ES-I3 (cell line): ENCODE measurements at regions not wholly inside any gene's neighbourhood (a gene's known extent, or its start where the extent isn't known, plus 50 kb on each side); places are given as distances from the start of the nearest gene placed in this dataset.
"Not testable (repeated sequence)": the region's sequence is repeated elsewhere in the genome, so short reads cannot be mapped to it uniquely, and the experiment has no call there.

ENCODE experiments used
- H3K36me3 ChIP-seq: 2 replicates; pipeline ENCODE4 v1.6.1; 2013; ENCODE audit warnings: mild to moderate bottlenecking, low read length, control low read depth, moderate library complexity; ENCODE audit not compliant: insufficient read depth
- H3K4me1 ChIP-seq: 2 replicates; pipeline ENCODE4 v1.6.1; 2013; ENCODE audit warnings: mild to moderate bottlenecking, control low read depth, low read length; ENCODE audit not compliant: insufficient read depth
- H3K9ac ChIP-seq: 2 replicates; pipeline ENCODE4 v1.6.1; 2013; ENCODE audit warnings: low read depth, mild to moderate bottlenecking, low read length, moderate library complexity
- H3K9me3 ChIP-seq: 2 replicates; pipeline ENCODE4 v1.6.1; 2013; ENCODE audit warnings: mild to moderate bottlenecking, low read length, moderate library complexity; ENCODE audit not compliant: control insufficient read depth, insufficient read depth

- Histone ChIP-seq H3K36me3 (peaks cover 4% of the 10 kb centered on the region; the same call in 1 of the 2 replicates), H3K4me1 (peaks cover 8% of the 10 kb centered on the region; the same call in 1 of the 2 replicates), H3K9ac (no peak overlapping the region), H3K9me3 (peaks cover 9% of the 10 kb centered on the region)
Observed at GRCh38 chr6:141824350-141824749, 308.4 kb upstream of the GJE1 start.

GRCh38 chr6:141815039-141815438, 317.7 kb upstream of the GJE1 start:
- H3K36me3 ChIP-seq, H3K9me3 ChIP-seq, H3K9ac ChIP-seq, H3K4me1 ChIP-seq: not testable (repeated sequence)

GRCh38 chr6:141809901-141810300, 322.8 kb upstream of the GJE1 start:
- Histone ChIP-seq H3K9ac (no peak overlapping the region), H3K36me3 (no peaks in the 10 kb centered on the region), H3K9me3 (no peaks in the 10 kb centered on the region), H3K4me1 (0 out of 2 replicates have a peak, but pooled peaks cover 4% of the 10 kb centered on the region)

- H3K9me3 ChIP-seq = no peaks in the 10 kb centered on the region
- H3K4me1 ChIP-seq = 0 out of 2 replicates have a peak, but pooled peaks cover 4% of the 10 kb centered on the region
- H3K36me3 ChIP-seq = no peaks in the 10 kb centered on the region
- H3K9ac ChIP-seq = no peak overlapping the region
Observed at GRCh38 chr6:141808662-141809061, 324.1 kb upstream of the GJE1 start.

GRCh38 chr6:141800973-141801372, 331.8 kb upstream of the GJE1 start:
- not testable (repeated sequence) for H3K4me1 ChIP-seq, H3K9me3 ChIP-seq, H3K36me3 ChIP-seq, H3K9ac ChIP-seq

GRCh38 chr6:141790921-141791320, 341.8 kb upstream of the GJE1 start:
- no peak overlapping the region for H3K9ac ChIP-seq
- peaks cover 4% of the 10 kb centered on the region; the same call in 1 of the 2 replicates for H3K4me1 ChIP-seq
- no peaks in the 10 kb centered on the region; the same call in 1 of the 2 replicates for H3K9me3 ChIP-seq
- no peaks in the 10 kb centered on the region for H3K36me3 ChIP-seq

GRCh38 chr6:141788096-141788495, 344.6 kb upstream of the GJE1 start:
- Histone ChIP-seq H3K36me3 (no peaks in the 10 kb centered on the region), H3K4me1 (peaks cover 4% of the 10 kb centered on the region; the same call in 1 of the 2 replicates), H3K9me3 (no peaks in the 10 kb centered on the region; the same call in 1 of the 2 replicates), H3K9ac (no peak overlapping the region)

GRCh38 chr6:141783585-141783984, 349.1 kb upstream of the GJE1 start:
- no peaks in the 10 kb centered on the region; the same call in 1 of the 2 replicates for H3K4me1 ChIP-seq
- H3K9ac ChIP-seq = no peak overlapping the region
- no peaks in the 10 kb centered on the region for H3K36me3 ChIP-seq
- H3K9me3 ChIP-seq = no peaks in the 10 kb centered on the region

GRCh38 chr6:141780296-141780695, 352.4 kb upstream of the GJE1 start:
- Histone ChIP-seq H3K9ac (no peak overlapping the region), H3K36me3 (no peaks in the 10 kb centered on the region), H3K4me1 (no peaks in the 10 kb centered on the region; the same call in 1 of the 2 replicates), H3K9me3 (no peaks in the 10 kb centered on the region)

- Histone ChIP-seq H3K9me3 (no peaks in the 10 kb centered on the region), H3K9ac (no peak overlapping the region), H3K4me1 (no peaks in the 10 kb centered on the region), H3K36me3 (no peaks in the 10 kb centered on the region)
Observed at GRCh38 chr6:141764388-141764787, 368.3 kb upstream of the GJE1 start.

- H3K9me3 ChIP-seq = no peaks in the 10 kb centered on the region
- H3K36me3 ChIP-seq = no peaks in the 10 kb centered on the region
Observed at GRCh38 chr6:141758430-141758829, 374.3 kb upstream of the GJE1 start.

GRCh38 chr6:141753180-141753579, 379.5 kb upstream of the GJE1 start:
- Histone ChIP-seq H3K9ac (no peak overlapping the region), H3K36me3 (no peaks in the 10 kb centered on the region), H3K9me3 (no peaks in the 10 kb centered on the region), H3K4me1 (no peaks in the 10 kb centered on the region)

More at GRCh38 chr6:141758430-141758829, 374.3 kb upstream of the GJE1 start:
- Histone ChIP-seq H3K4me1 (no peaks in the 10 kb centered on the region), H3K9ac (no peak overlapping the region)

GRCh38 chr6:141752677-141753076, 380.0 kb upstream of the GJE1 start:
- Histone ChIP-seq H3K9ac (no peak overlapping the region), H3K4me1 (no peaks in the 10 kb centered on the region), H3K9me3 (no peaks in the 10 kb centered on the region), H3K36me3 (no peaks in the 10 kb centered on the region)

- H3K36me3 ChIP-seq, H3K4me1 ChIP-seq, H3K9ac ChIP-seq, H3K9me3 ChIP-seq: not testable (repeated sequence)
Observed at GRCh38 chr6:141746324-141746723, 386.4 kb upstream of the GJE1 start.

- H3K4me1 ChIP-seq = no peaks in the 10 kb centered on the region
- H3K9me3 ChIP-seq = no peaks in the 10 kb centered on the region
- no peak overlapping the region for H3K9ac ChIP-seq
- H3K36me3 ChIP-seq = no peaks in the 10 kb centered on the region
Observed at GRCh38 chr6:141744971-141745370, 387.8 kb upstream of the GJE1 start.
